WERI-Rb-1 (cell line): ENCODE measurements at regions not wholly inside any gene's neighbourhood (a gene's known extent, or its start where the extent isn't known, plus 50 kb on each side); places are given as distances from the start of the nearest gene placed in this dataset.

Source experiments
- DNase-seq: peaks from one replicate; pipeline ENCODE4 v3.0.0-alpha.2; 2020
- H3K27ac ChIP-seq: fragments of 250-450 bp; sonication (Bioruptor Pico); 2 replicates; pipeline ENCODE4 v1.5.1; 2020; ENCODE audit warnings: mild to moderate bottlenecking, moderate library complexity
- H3K27me3 ChIP-seq: fragments of 250-450 bp; sonication (Bioruptor Pico); 2 replicates; pipeline ENCODE4 v1.5.1; 2021; ENCODE audit warnings: mild to moderate bottlenecking, low read depth, moderate library complexity; ENCODE audit not compliant: insufficient read depth, severe bottlenecking
- H3K36me3 ChIP-seq: fragments of 250-450 bp; sonication (Bioruptor Pico); 2 replicates; pipeline ENCODE4 v1.5.1; 2020; ENCODE audit warnings: mild to moderate bottlenecking, moderate library complexity
- H3K4me3 ChIP-seq: 2 replicates; pipeline ENCODE4 v1.5.1; 2011; ENCODE audit warnings: low read depth, mild to moderate bottlenecking, control low read depth, low read length
- H3K9me3 ChIP-seq: fragments of 250-450 bp; sonication (Bioruptor Pico); 2 replicates; pipeline ENCODE4 v1.5.1; 2021; ENCODE audit warnings: mild to moderate bottlenecking, moderate library complexity; ENCODE audit not compliant: severe bottlenecking
- TF ChIP-seq, protein P1 (sequence below): IDR thresholded peaks from 2 replicates; pipeline ENCODE4 v1.5.1; 2011; ENCODE audit warnings: low read depth, mild to moderate bottlenecking, control low read depth, inconsistent platforms, low read length

DNA sequence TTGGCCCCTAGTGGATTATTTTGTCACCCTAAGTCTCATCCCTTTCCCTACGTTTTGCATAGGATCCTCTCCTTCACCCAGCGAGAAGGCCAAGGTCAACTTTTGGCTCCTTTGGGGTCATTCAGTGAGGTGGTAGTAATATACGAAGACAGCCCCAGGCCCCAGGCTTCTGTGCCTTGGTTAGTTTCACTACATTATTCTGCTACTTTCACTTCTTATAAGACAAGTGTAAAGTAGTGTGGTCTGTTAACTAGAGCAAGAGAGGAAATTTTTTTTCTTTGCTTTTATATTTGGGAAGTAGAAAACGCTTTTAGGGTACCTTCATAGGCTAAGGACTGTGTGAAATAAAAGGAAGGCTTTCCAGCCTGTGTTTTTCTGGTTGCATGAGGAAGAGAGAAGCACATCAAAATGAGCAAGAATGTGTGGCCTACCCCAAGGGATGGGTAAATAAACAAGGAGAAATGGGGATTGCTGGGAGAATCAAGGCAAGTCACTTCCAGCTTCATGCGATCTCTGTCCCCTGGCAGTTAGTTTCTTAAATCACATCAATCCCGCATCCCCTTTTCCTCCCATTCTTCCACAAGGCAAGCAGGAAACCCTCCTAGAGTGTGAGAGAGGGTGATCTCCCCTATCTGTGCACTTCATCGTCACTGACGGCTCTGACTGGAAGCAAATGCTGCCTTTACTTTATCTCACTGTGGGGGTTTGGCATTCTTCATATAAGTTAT, 677.0 kb upstream of the WWC1 start:
- no peaks in the 10 kb centered on the region for H3K9me3 ChIP-seq
- DNase-seq, result no peak
- TF ChIP-seq, protein P1, sequence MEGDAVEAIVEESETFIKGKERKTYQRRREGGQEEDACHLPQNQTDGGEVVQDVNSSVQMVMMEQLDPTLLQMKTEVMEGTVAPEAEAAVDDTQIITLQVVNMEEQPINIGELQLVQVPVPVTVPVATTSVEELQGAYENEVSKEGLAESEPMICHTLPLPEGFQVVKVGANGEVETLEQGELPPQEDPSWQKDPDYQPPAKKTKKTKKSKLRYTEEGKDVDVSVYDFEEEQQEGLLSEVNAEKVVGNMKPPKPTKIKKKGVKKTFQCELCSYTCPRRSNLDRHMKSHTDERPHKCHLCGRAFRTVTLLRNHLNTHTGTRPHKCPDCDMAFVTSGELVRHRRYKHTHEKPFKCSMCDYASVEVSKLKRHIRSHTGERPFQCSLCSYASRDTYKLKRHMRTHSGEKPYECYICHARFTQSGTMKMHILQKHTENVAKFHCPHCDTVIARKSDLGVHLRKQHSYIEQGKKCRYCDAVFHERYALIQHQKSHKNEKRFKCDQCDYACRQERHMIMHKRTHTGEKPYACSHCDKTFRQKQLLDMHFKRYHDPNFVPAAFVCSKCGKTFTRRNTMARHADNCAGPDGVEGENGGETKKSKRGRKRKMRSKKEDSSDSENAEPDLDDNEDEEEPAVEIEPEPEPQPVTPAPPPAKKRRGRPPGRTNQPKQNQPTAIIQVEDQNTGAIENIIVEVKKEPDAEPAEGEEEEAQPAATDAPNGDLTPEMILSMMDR, result no peak
- no peaks in the 10 kb centered on the region for H3K27me3 ChIP-seq
- H3K4me3 ChIP-seq, result no peak overlapping the region
- no peak overlapping the region for H3K27ac ChIP-seq
- no peaks in the 10 kb centered on the region for H3K36me3 ChIP-seq

DNA sequence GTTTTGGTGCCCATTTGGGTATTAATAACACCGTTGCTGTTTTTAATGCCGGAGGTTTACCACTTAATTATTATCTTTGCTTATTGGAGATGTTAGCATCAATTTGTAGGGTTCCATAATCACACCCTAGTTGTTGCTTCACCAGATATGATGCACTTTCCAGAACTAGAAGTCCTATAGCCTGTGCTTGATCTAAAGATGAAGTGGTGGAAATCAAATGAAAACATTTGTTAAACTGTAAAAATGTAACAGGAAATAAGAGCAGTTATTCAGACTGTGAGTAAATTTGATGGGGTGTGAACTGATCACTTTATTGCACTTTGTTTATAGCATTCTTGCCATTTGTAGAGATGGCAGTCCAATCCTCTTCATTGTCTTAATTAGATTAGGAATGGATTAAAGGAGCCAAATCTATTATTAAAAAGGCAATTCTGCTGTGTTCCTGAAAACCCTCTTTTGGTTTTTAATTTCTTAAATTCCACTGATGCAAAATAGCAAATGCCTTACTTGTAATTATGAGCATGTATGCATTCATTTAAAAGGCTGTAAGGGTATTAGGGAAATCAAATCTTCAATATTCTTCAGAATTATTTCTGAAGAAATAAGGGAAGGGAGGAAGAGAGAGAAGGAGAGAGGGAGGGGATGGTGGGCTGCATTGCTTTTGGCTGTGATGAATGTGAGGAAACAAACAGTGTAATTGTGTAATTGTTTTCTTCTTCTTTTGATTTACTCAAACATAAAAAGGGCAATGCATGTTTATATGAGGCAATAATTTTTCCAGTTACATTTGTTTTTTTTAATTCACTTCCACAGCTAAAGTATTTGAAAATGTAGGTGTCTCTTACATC, 675.2 kb upstream of the WWC1 start:
- no peak overlapping the region for H3K4me3 ChIP-seq
- no peaks in the 10 kb centered on the region for H3K9me3 ChIP-seq
- no peak overlapping the region for H3K27ac ChIP-seq
- H3K36me3 ChIP-seq, result no peaks in the 10 kb centered on the region
- DNase-seq, result no peak
- no peaks in the 10 kb centered on the region for H3K27me3 ChIP-seq
- TF ChIP-seq, protein P1, result no peak

DNA sequence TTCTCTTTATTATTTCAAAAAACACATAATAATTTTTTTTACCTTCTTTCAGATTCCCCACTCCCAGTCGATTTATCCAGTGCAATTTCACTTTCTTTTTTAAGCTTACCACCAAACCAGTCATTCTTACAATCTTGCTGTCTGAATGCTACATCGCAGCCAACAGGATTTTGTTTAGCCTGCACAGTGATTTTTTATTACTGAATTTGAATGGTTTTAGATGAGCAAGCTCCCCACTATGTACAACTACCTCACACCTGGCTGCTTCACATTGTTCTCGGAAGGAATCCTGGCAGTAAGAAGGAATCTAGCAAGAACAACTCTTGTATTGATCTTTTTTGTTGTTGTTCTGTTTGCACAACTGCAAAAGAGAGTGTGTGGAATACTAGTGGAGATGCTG, 668.1 kb upstream of the WWC1 start:
- Histone ChIP-seq H3K4me3 (no peak overlapping the region), H3K27me3 (no peaks in the 10 kb centered on the region), H3K9me3 (no peaks in the 10 kb centered on the region), H3K36me3 (no peaks in the 10 kb centered on the region), H3K27ac (no peak overlapping the region)
- TF ChIP-seq, protein P1, result no peak
- no peak for DNase-seq

DNA sequence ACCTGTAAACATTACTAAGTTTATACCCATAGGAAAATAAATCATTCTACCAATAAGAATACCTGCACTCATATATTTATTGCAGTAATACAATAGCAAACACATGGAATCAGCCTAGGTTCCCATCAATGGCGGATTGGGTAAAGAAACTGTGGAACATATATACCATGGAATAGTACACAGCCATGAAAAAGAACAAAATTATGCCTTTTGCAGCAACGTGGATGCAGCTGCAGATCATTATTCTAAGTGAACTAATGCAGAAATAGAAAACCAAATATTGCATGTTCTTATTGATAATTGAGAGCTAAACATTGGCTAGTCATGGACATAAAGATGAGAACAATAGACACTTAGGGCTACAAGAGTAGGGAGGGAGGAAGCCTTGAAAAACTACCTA, 667.4 kb upstream of the WWC1 start:
- Histone ChIP-seq H3K36me3 (no peaks in the 10 kb centered on the region), H3K9me3 (no peaks in the 10 kb centered on the region), H3K27ac (no peak overlapping the region), H3K27me3 (no peaks in the 10 kb centered on the region), H3K4me3 (no peak overlapping the region)
- TF ChIP-seq, protein P1, result no peak
- DNase-seq, result no peak

DNA sequence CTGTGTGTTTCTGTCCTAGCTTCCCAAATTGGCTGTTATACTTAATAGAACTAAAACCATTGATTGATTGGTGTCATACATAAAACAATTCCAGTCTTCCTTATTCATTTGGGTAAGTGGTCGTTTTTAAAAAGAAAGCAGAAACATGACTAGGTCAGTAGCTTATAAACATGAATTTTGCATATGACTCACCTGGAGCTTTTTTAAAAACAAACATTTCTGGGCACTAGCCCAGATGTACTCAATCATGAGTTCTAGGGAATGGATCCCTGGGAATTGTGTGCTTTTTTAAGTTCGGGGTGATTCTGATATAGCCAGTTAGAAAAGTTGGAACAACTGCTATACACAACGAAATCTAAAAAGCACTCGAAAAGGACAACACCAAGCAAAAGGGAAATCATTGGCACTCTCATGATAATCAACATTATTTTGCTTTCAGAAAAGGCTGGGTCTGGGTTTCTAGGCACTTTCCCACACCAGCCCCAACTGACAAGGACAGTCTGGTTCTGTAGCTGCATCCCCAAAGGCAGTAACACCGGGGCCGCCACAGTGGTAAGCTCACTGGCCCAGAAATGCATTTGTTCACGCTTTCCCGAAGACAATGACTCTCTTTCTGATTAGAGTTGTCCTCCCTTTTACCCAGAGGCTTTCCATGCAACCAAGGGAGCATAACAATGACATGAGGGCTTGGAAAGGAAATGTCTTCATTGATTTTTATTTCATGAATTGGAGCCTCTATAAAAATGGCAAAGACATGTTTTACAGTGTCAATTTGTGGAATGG, 664.9 kb upstream of the WWC1 start:
- H3K9me3 ChIP-seq, result no peaks in the 10 kb centered on the region
- no peak overlapping the region for H3K27ac ChIP-seq
- TF ChIP-seq, protein P1, result no peak
- no peaks in the 10 kb centered on the region for H3K36me3 ChIP-seq
- no peak overlapping the region for H3K4me3 ChIP-seq
- no peaks in the 10 kb centered on the region for H3K27me3 ChIP-seq
- no peak for DNase-seq
